ENCODE measurements at regions not wholly inside any gene's neighbourhood (a gene's known extent, or its start where the extent isn't known, plus 50 kb on each side); places are given as distances from the start of the nearest gene placed in this dataset.

- TF ChIP-seq, protein P1, sequence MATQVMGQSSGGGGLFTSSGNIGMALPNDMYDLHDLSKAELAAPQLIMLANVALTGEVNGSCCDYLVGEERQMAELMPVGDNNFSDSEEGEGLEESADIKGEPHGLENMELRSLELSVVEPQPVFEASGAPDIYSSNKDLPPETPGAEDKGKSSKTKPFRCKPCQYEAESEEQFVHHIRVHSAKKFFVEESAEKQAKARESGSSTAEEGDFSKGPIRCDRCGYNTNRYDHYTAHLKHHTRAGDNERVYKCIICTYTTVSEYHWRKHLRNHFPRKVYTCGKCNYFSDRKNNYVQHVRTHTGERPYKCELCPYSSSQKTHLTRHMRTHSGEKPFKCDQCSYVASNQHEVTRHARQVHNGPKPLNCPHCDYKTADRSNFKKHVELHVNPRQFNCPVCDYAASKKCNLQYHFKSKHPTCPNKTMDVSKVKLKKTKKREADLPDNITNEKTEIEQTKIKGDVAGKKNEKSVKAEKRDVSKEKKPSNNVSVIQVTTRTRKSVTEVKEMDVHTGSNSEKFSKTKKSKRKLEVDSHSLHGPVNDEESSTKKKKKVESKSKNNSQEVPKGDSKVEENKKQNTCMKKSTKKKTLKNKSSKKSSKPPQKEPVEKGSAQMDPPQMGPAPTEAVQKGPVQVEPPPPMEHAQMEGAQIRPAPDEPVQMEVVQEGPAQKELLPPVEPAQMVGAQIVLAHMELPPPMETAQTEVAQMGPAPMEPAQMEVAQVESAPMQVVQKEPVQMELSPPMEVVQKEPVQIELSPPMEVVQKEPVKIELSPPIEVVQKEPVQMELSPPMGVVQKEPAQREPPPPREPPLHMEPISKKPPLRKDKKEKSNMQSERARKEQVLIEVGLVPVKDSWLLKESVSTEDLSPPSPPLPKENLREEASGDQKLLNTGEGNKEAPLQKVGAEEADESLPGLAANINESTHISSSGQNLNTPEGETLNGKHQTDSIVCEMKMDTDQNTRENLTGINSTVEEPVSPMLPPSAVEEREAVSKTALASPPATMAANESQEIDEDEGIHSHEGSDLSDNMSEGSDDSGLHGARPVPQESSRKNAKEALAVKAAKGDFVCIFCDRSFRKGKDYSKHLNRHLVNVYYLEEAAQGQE (IDR thresholded peaks at IDR 0.05; ENCODE audit: unreplicated experiment): no peak
- TF ChIP-seq, protein P2, sequence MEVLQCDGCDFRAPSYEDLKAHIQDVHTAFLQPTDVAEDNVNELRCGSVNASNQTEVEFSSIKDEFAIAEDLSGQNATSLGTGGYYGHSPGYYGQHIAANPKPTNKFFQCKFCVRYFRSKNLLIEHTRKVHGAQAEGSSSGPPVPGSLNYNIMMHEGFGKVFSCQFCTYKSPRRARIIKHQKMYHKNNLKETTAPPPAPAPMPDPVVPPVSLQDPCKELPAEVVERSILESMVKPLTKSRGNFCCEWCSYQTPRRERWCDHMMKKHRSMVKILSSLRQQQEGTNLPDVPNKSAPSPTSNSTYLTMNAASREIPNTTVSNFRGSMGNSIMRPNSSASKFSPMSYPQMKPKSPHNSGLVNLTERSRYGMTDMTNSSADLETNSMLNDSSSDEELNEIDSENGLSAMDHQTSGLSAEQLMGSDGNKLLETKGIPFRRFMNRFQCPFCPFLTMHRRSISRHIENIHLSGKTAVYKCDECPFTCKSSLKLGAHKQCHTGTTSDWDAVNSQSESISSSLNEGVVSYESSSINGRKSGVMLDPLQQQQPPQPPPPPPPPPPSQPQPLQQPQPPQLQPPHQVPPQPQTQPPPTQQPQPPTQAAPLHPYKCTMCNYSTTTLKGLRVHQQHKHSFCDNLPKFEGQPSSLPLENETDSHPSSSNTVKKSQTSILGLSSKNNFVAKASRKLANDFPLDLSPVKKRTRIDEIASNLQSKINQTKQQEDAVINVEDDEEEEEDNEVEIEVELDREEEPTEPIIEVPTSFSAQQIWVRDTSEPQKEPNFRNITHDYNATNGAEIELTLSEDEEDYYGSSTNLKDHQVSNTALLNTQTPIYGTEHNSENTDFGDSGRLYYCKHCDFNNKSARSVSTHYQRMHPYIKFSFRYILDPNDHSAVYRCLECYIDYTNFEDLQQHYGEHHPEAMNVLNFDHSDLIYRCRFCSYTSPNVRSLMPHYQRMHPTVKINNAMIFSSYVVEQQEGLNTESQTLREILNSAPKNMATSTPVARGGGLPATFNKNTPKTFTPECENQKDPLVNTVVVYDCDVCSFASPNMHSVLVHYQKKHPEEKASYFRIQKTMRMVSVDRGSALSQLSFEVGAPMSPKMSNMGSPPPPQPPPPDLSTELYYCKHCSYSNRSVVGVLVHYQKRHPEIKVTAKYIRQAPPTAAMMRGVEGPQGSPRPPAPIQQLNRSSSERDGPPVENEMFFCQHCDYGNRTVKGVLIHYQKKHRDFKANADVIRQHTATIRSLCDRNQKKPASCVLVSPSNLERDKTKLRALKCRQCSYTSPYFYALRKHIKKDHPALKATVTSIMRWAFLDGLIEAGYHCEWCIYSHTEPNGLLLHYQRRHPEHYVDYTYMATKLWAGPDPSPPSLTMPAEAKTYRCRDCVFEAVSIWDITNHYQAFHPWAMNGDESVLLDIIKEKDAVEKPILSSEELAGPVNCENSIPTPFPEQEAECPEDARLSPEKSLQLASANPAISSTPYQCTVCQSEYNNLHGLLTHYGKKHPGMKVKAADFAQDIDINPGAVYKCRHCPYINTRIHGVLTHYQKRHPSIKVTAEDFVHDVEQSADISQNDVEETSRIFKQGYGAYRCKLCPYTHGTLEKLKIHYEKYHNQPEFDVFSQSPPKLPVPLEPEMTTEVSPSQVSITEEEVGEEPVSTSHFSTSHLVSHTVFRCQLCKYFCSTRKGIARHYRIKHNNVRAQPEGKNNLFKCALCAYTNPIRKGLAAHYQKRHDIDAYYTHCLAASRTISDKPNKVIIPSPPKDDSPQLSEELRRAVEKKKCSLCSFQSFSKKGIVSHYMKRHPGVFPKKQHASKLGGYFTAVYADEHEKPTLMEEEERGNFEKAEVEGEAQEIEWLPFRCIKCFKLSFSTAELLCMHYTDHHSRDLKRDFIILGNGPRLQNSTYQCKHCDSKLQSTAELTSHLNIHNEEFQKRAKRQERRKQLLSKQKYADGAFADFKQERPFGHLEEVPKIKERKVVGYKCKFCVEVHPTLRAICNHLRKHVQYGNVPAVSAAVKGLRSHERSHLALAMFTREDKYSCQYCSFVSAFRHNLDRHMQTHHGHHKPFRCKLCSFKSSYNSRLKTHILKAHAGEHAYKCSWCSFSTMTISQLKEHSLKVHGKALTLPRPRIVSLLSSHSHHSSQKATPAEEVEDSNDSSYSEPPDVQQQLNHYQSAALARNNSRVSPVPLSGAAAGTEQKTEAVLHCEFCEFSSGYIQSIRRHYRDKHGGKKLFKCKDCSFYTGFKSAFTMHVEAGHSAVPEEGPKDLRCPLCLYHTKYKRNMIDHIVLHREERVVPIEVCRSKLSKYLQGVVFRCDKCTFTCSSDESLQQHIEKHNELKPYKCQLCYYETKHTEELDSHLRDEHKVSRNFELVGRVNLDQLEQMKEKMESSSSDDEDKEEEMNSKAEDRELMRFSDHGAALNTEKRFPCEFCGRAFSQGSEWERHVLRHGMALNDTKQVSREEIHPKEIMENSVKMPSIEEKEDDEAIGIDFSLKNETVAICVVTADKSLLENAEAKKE (CRISPR knock-in tag; IDR thresholded peaks at IDR 0.05): peak; percentile 87
- no peak for TF ChIP-seq POLR2AphosphoS5 (IDR thresholded peaks at IDR 0.05; ENCODE audit: low read depth)
- TF ChIP-seq ZNF331 (CRISPR knock-in tag; IDR thresholded peaks at IDR 0.05; ENCODE audit: low read depth): no peak
Observed at GRCh38 chr13:82011355-82011754, 1670.4 kb upstream of the SPRY2 start (continued).

GRCh38 chr13:82010780-82011179 is 1669.9 kb upstream of the SPRY2 start:
- ATAC-seq (no peak), DNase-seq (ENCODE audit: low spot score) (no peak)
- H3K4me3 Mint-ChIP-seq: no peak overlapping the region
- H3K4me1 Mint-ChIP-seq: peaks cover 20% of the 10 kb centered on the region
- H3K9me3 Mint-ChIP-seq: no peaks in the 10 kb centered on the region
- no peaks in the 10 kb centered on the region for H3K27me3 Mint-ChIP-seq (ENCODE audit: insufficient read depth, low read depth, poor library complexity)
- H3K27me3 ChIP-seq (ENCODE audit: insufficient read depth): no peaks in the 10 kb centered on the region
- H2AFZ ChIP-seq: no peak overlapping the region
- peak overlapping the region; percentile 8; the same call in 1 of the 2 replicates for H3K4me2 ChIP-seq
- peaks cover 5% of the 10 kb centered on the region; the same call in 1 of the 2 replicates for H3K9me2 ChIP-seq (ENCODE audit: insufficient read depth)
- H3K36me3 Mint-ChIP-seq (ENCODE audit: low read depth): no peaks in the 10 kb centered on the region
- TF ChIP-seq NANOG (IDR thresholded peaks at IDR 0.05; ENCODE audit: borderline replicate concordance): no peak
- TF ChIP-seq, protein P1 (IDR thresholded peaks at IDR 0.05; ENCODE audit: unreplicated experiment): no peak
- H4K20me1 ChIP-seq (replicated peaks; ENCODE audit: insufficient read depth): no peaks in the 10 kb centered on the region
- no peaks in the 10 kb centered on the region for H3K36me3 ChIP-seq (ENCODE audit: insufficient read depth)
- no peak overlapping the region for H3K27ac Mint-ChIP-seq
- H3F3A ChIP-seq (replicated peaks; ENCODE audit: low read depth): no peaks in the 10 kb centered on the region
- H3K27ac ChIP-seq (ENCODE audit: low read depth): no peak overlapping the region
- H3K79me2 ChIP-seq (replicated peaks; ENCODE audit: insufficient read depth): no peaks in the 10 kb centered on the region
- no peak overlapping the region for H3K4me3 ChIP-seq
- H3K4me1 ChIP-seq (ENCODE audit: insufficient read depth): peaks cover 8% of the 10 kb centered on the region
